Vagina (tissue), 2 donors: ENCODE measurements at regions not wholly inside any gene's neighbourhood (a gene's known extent, or its start where the extent isn't known, plus 50 kb on each side); places are given as distances from the start of the nearest gene placed in this dataset.

ENCODE experiments used
- DNase-seq, 2 donors: peaks; one replicate each; pipeline ENCODE4 v3.0.0-alpha.2; 2017; ENCODE audit errors: extremely low spot score in 2 of 2
- H3K27ac ChIP-seq: fragments of 200-600 bp; sonication (generic); one replicate; pipeline ENCODE4 v1.5.1; 2019
- H3K27me3 ChIP-seq: fragments of 200-600 bp; sonication (generic); one replicate; pipeline ENCODE4 v1.5.1; 2019
- H3K36me3 ChIP-seq, 2 donors: fragments of 200-600 bp; sonication (generic); one replicate each; pipeline ENCODE4 v1.5.1; 2017 to 2019
- H3K4me1 ChIP-seq: fragments of 200-600 bp; sonication (generic); one replicate; pipeline ENCODE4 v1.5.1; 2019
- H3K4me3 ChIP-seq, 2 donors: fragments of 200-600 bp; sonication (generic); 1 replicate in 1 of 2; 2 replicates in 1 of 2; pipeline ENCODE4 v1.5.1; 2016 to 2019
- H3K9me3 ChIP-seq: fragments of 200-600 bp; sonication (generic); one replicate; pipeline ENCODE4 v1.5.1; 2019
- CTCF ChIP-seq, 3 experiments: fragments of 450-650 bp in 2 of 3; fragments of 200-600 bp in 1 of 3; sonication (generic) in 1 of 3; IDR thresholded peaks; one replicate each; pipeline ENCODE4 v1.5.1; 2017 to 2019; ENCODE audit warnings: antibody characterized with exemption in 3 of 3, mild to moderate bottlenecking in 2 of 3, moderate library complexity in 2 of 3
- POLR2A ChIP-seq, 2 donors: fragments of 450-650 bp; IDR thresholded peaks; one replicate each; pipeline ENCODE4 v1.6.1; 2017; ENCODE audit warnings: antibody characterized with exemption in 2 of 2, mild to moderate bottlenecking in 2 of 2, moderate library complexity in 2 of 2
- POLR2AphosphoS5 ChIP-seq, 2 donors: sonication (generic); formaldehyde crosslinking; IDR thresholded peaks; one replicate each; pipeline ENCODE4 v1.9.0; 2017; ENCODE audit warnings: antibody characterized with exemption in 2 of 2, mild to moderate bottlenecking in 2 of 2, low read depth in 1 of 2; ENCODE audit not compliant: insufficient read depth in 1 of 2
- intact Hi-C: fragments of 100-400 bp; cut with DNase I; formaldehyde crosslinking; loops from one replicate; pipeline ENCODE4 v1.15.1; 2023

GRCh38 chr20:7703996-7704395, 236.3 kb downstream of the HAO1 start:
- H3K36me3 ChIP-seq, result no peaks in the 10 kb centered on the region
- H3K27ac ChIP-seq, result no peak overlapping the region
- no peak overlapping the region for H3K4me3 ChIP-seq
- no peaks in the 10 kb centered on the region for H3K9me3 ChIP-seq
- H3K4me1 ChIP-seq, result no peaks in the 10 kb centered on the region
- TF ChIP-seq CTCF (IDR thresholded peaks at IDR 0.05), result no peak
- TF ChIP-seq POLR2AphosphoS5 (IDR thresholded peaks at IDR 0.05; ENCODE audit: insufficient read depth in 1 of 2, low read depth in 1 of 2), result no peak
- TF ChIP-seq POLR2A (IDR thresholded peaks at IDR 0.05), result no peak
- no peak for DNase-seq
- intact Hi-C loops, result no loop called here
- H3K27me3 ChIP-seq, result no peaks in the 10 kb centered on the region

GRCh38 chr20:7708112-7708511, 232.1 kb downstream of the HAO1 start:
- Histone ChIP-seq H3K27ac (no peak overlapping the region), H3K27me3 (no peaks in the 10 kb centered on the region), H3K36me3 (no peaks in the 10 kb centered on the region), H3K4me1 (no peaks in the 10 kb centered on the region), H3K4me3 (no peak overlapping the region), H3K9me3 (no peaks in the 10 kb centered on the region)
- intact Hi-C loops, result no loop called here
- TF ChIP-seq CTCF (IDR thresholded peaks at IDR 0.05) (no peak), POLR2AphosphoS5 (IDR thresholded peaks at IDR 0.05; ENCODE audit: insufficient read depth in 1 of 2, low read depth in 1 of 2) (no peak), POLR2A (IDR thresholded peaks at IDR 0.05) (no peak)
- DNase-seq, result no peak

GRCh38 chr20:7708782-7709181, 231.5 kb downstream of the HAO1 start:
- Histone ChIP-seq H3K4me3 (no peak overlapping the region), H3K4me1 (no peaks in the 10 kb centered on the region), H3K27me3 (no peaks in the 10 kb centered on the region), H3K27ac (no peak overlapping the region), H3K9me3 (no peaks in the 10 kb centered on the region), H3K36me3 (no peaks in the 10 kb centered on the region)
- intact Hi-C loops, result no loop called here
- no peak for TF ChIP-seq CTCF (IDR thresholded peaks at IDR 0.05)
- no peak for TF ChIP-seq POLR2AphosphoS5 (IDR thresholded peaks at IDR 0.05; ENCODE audit: insufficient read depth in 1 of 2, low read depth in 1 of 2)
- TF ChIP-seq POLR2A (IDR thresholded peaks at IDR 0.05), result no peak
- DNase-seq, result no peak

GRCh38 chr20:7710440-7710839, 229.8 kb downstream of the HAO1 start:
- no peaks in the 10 kb centered on the region for H3K36me3 ChIP-seq
- no peaks in the 10 kb centered on the region for H3K9me3 ChIP-seq
- H3K27ac ChIP-seq, result no peak overlapping the region
- TF ChIP-seq POLR2A (IDR thresholded peaks at IDR 0.05), result no peak
- no peaks in the 10 kb centered on the region for H3K4me1 ChIP-seq
- no peak overlapping the region for H3K4me3 ChIP-seq
- no peak for DNase-seq
- intact Hi-C loops, result no loop called here
- H3K27me3 ChIP-seq, result no peaks in the 10 kb centered on the region

GRCh38 chr20:7712661-7713060, 227.6 kb downstream of the HAO1 start:
- Histone ChIP-seq H3K4me1 (no peaks in the 10 kb centered on the region), H3K4me3 (no peak overlapping the region), H3K27ac (no peak overlapping the region), H3K9me3 (no peaks in the 10 kb centered on the region), H3K27me3 (no peaks in the 10 kb centered on the region), H3K36me3 (no peaks in the 10 kb centered on the region)
- intact Hi-C loops, result no loop called here
- no peak for DNase-seq
- TF ChIP-seq CTCF (IDR thresholded peaks at IDR 0.05) (no peak), POLR2AphosphoS5 (IDR thresholded peaks at IDR 0.05; ENCODE audit: insufficient read depth in 1 of 2, low read depth in 1 of 2) (no peak), POLR2A (IDR thresholded peaks at IDR 0.05) (no peak)

- intact Hi-C loops, result no loop called here
- Histone ChIP-seq H3K27me3 (no peaks in the 10 kb centered on the region), H3K4me3 (no peak overlapping the region), H3K9me3 (no peaks in the 10 kb centered on the region), H3K36me3 (no peaks in the 10 kb centered on the region), H3K27ac (no peak overlapping the region), H3K4me1 (no peaks in the 10 kb centered on the region)
- TF ChIP-seq POLR2A (IDR thresholded peaks at IDR 0.05) (no peak), CTCF (IDR thresholded peaks at IDR 0.05) (no peak)
- DNase-seq, result no peak
Measured at GRCh38 chr20:7714549-7714948, 225.7 kb downstream of the HAO1 start.
